ENCODE measurements at regions not wholly inside any gene's neighbourhood (a gene's known extent, or its start where the extent isn't known, plus 50 kb on each side); places are given as distances from the start of the nearest gene placed in this dataset.

GRCh38 chr9:119005162-119005561 is 364.1 kb downstream of the BRINP1 start:
- DNase-seq (ENCODE audit: low read depth in 2 of 2): no peak

GRCh38 chr9:119009249-119009648 is 360.0 kb downstream of the BRINP1 start:
- DNase-seq (ENCODE audit: low read depth in 2 of 2): no peak

- DNase-seq (ENCODE audit: low read depth in 2 of 2): no peak
Observed at GRCh38 chr9:119020284-119020683, 349.0 kb downstream of the BRINP1 start.

- no peak for DNase-seq (ENCODE audit: low read depth in 2 of 2)
Observed at GRCh38 chr9:119020730-119021333, 348.4 kb downstream of the BRINP1 start.

GRCh38 chr9:119026120-119026519 is 343.1 kb downstream of the BRINP1 start:
- DNase-seq (ENCODE audit: low read depth in 2 of 2): no peak

- no peak for DNase-seq (ENCODE audit: low read depth in 2 of 2)
Observed at GRCh38 chr9:119027901-119028699, 341.1 kb downstream of the BRINP1 start.

- DNase-seq (ENCODE audit: low read depth in 2 of 2): no peak
Observed at GRCh38 chr9:119029886-119030285, 339.3 kb downstream of the BRINP1 start.

- no peak for DNase-seq (ENCODE audit: low read depth in 2 of 2)
Observed at GRCh38 chr9:119033596-119033995, 335.6 kb downstream of the BRINP1 start.

- DNase-seq (ENCODE audit: low read depth in 2 of 2): no peak
Observed at GRCh38 chr9:119036969-119037368, 332.3 kb downstream of the BRINP1 start.

GRCh38 chr9:119043996-119044395 is 325.2 kb downstream of the BRINP1 start:
- no peak for DNase-seq (ENCODE audit: low read depth in 2 of 2)

GRCh38 chr9:119044806-119045205 is 324.4 kb downstream of the BRINP1 start:
- DNase-seq (ENCODE audit: low read depth in 2 of 2): no peak

- DNase-seq (ENCODE audit: low read depth in 2 of 2): no peak
Observed at GRCh38 chr9:119047513-119048307, 321.5 kb downstream of the BRINP1 start.

GRCh38 chr9:119050281-119050680 is 319.0 kb downstream of the BRINP1 start:
- DNase-seq (ENCODE audit: low read depth in 2 of 2): no peak

- no peak for DNase-seq (ENCODE audit: low read depth in 2 of 2)
Observed at GRCh38 chr9:119052339-119053030, 316.8 kb downstream of the BRINP1 start.

- no peak for DNase-seq (ENCODE audit: low read depth in 2 of 2)
Observed at GRCh38 chr9:119053070-119053469, 316.2 kb downstream of the BRINP1 start.

- DNase-seq (ENCODE audit: low read depth in 2 of 2): no peak
Observed at GRCh38 chr9:119060629-119061385, 308.4 kb downstream of the BRINP1 start.

- no peak for DNase-seq (ENCODE audit: low read depth in 2 of 2)
Observed at GRCh38 chr9:119071636-119072035, 297.6 kb downstream of the BRINP1 start.

- no peak for DNase-seq (ENCODE audit: low read depth in 2 of 2)
Observed at GRCh38 chr9:119074017-119074416, 295.2 kb downstream of the BRINP1 start.

GRCh38 chr9:119078015-119078414 is 291.2 kb downstream of the BRINP1 start:
- no peak for DNase-seq (ENCODE audit: low read depth in 2 of 2)

- no peak for DNase-seq (ENCODE audit: low read depth in 2 of 2)
Observed at GRCh38 chr9:119083673-119084072, 285.6 kb downstream of the BRINP1 start.

- DNase-seq (ENCODE audit: low read depth in 2 of 2): no peak
Observed at GRCh38 chr9:119086590-119086989, 282.6 kb downstream of the BRINP1 start.

Data from stimulated activated CD8-positive, alpha-beta memory T cell treated with anti-CD3 and anti-CD28 coated beads, Interleukin-7, amount 100 ng/mL, for 4 hours (primary cell).